Stomach (tissue), 4 donors: ENCODE measurements at regions not wholly inside any gene's neighbourhood (a gene's known extent, or its start where the extent isn't known, plus 50 kb on each side); places are given as distances from the start of the nearest gene placed in this dataset.

Experiments
- CTCF ChIP-seq, 7 experiments: fragments of 450-650 bp in 4 of 7; fragments of 200-600 bp in 3 of 7; sonication (generic) in 3 of 7; IDR thresholded peaks; one replicate each; pipeline ENCODE4 v1.5.1; 2016 to 2019; ENCODE audit warnings: antibody characterized with exemption in 7 of 7, control low read depth in 2 of 7, mild to moderate bottlenecking in 1 of 7
- POLR2A ChIP-seq, 4 donors: fragments of 450-650 bp; IDR thresholded peaks; one replicate each; pipeline ENCODE4 v1.6.1; 2016; ENCODE audit warnings: antibody characterized with exemption in 4 of 4, control low read depth in 2 of 4, mild to moderate bottlenecking in 1 of 4, moderate library complexity in 1 of 4

GRCh38 chr1:195606483-195606882 is 1001.8 kb downstream of the KCNT2 start:
- TF ChIP-seq CTCF (IDR thresholded peaks at IDR 0.05) = no peak
- no peak for TF ChIP-seq POLR2A (IDR thresholded peaks at IDR 0.05)
